HG03469 (cell line): ENCODE measurements at regions not wholly inside any gene's neighbourhood (a gene's known extent, or its start where the extent isn't known, plus 50 kb on each side); places are given as distances from the start of the nearest gene placed in this dataset.
"Not testable (repeated sequence)": the region's sequence is repeated elsewhere in the genome, so short reads cannot be mapped to it uniquely, and the experiment has no call there.

Source experiments
- ATAC-seq: cut with Tn5 transposase; IDR thresholded peaks from one replicate; pipeline ENCODE4 v1.9.1; 2021; ENCODE audit warnings: mild to moderate bottlenecking, moderate library complexity, moderate number of reproducible peaks; ENCODE audit not compliant: unreplicated experiment

GRCh38 chr5:29568028-29568427, 1625.5 kb upstream of the CDH6 start:
- no peak for ATAC-seq

DNA sequence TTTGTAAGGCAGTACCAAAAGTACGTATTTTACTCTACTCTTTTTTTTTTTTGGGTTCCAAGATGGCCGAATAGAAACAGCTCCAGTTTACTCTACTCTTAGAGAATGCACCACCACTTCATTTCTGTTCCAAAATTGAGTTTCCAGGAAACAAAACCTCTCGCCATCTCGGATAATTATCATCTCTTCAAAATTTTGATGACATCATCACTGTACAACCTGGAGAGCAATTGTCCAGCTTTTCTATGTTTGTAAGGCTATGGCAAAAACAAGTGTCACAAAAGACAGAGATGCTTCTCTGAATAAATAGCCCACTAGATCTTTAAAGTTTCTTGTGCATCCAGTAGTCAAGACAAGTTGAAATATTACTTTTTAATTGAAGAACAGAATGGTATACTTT, 1631.9 kb upstream of the CDH6 start:
- ATAC-seq: no peak

GRCh38 chr5:29550523-29550922, 1643.0 kb upstream of the CDH6 start:
- no peak for ATAC-seq

DNA sequence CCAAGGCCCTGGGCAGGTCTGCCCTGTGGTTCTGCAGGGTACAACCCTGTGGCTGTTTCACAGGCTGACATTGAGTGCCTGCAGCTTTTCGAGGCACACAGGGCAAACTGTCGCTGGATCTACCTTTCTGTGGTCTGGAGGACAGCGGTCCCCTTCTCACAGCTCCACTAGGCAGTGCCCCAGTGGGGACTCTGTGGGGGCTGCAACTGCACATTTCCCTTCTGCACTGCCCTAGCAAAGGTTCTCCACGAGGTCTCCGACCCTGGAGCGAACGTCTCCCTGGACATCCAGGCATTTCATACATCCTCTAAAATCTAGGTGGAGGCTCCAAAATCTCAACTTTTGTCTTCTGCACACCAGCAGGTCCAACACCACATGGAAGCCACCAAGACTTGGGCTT, 1645.2 kb upstream of the CDH6 start:
- ATAC-seq: no peak

GRCh38 chr5:29547236-29547865, 1646.1 kb upstream of the CDH6 start:
- no peak for ATAC-seq

DNA sequence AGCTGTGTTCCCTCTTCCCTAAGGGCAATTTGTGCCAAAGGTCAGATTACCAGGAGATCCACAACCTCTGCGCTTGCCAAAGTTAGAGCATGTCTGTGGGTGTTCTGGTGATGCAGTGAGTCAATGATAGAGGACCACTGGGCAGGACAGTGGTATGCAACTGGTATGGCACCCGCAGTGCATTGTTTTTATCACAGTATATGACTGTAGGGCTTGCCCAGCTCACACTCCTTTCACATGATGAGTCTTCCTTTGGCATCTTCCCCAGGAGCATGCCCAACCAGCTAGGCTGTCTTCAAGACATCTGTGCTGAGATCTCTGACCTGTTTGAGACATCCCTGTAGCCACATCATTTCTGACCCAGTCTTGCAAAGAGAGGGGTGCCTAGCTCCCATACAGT, 1650.0 kb upstream of the CDH6 start:
- ATAC-seq: no peak

GRCh38 chr5:29524227-29524626, 1669.3 kb upstream of the CDH6 start:
- ATAC-seq: no peak

GRCh38 chr5:29518176-29518575, 1675.3 kb upstream of the CDH6 start:
- ATAC-seq: no peak

GRCh38 chr5:29516224-29516623, 1677.3 kb upstream of the CDH6 start:
- no peak for ATAC-seq

- ATAC-seq: no peak
These were observed 1685.4 kb upstream of the CDH6 start for GRCh38 chr5:29508131-29508530.

GRCh38 chr5:29504411-29504810, 1689.1 kb upstream of the CDH6 start:
- ATAC-seq: no peak

GRCh38 chr5:29498860-29499259, 1694.6 kb upstream of the CDH6 start:
- ATAC-seq: no peak

- ATAC-seq: no peak
These were observed 1695.1 kb upstream of the CDH6 start for GRCh38 chr5:29498412-29498811.

- no peak for ATAC-seq
These were observed 1708.2 kb upstream of the CDH6 start for GRCh38 chr5:29485333-29485732.

GRCh38 chr5:29469581-29469980, 1723.9 kb upstream of the CDH6 start:
- no peak for ATAC-seq

- no peak for ATAC-seq
These were observed 1731.2 kb upstream of the CDH6 start for GRCh38 chr5:29462241-29462640.

- no peak for ATAC-seq
These were observed 1732.4 kb upstream of the CDH6 start for GRCh38 chr5:29460971-29461559.

GRCh38 chr5:29451004-29451403, 1742.5 kb upstream of the CDH6 start:
- not testable (repeated sequence) for ATAC-seq

- ATAC-seq: no peak
These were observed 1778.8 kb upstream of the CDH6 start for GRCh38 chr5:29414681-29415080.

GRCh38 chr5:29412979-29413378, 1780.5 kb upstream of the CDH6 start:
- ATAC-seq: no peak

- no peak for ATAC-seq
These were observed 1791.2 kb upstream of the CDH6 start for GRCh38 chr5:29402270-29402669.

- no peak for ATAC-seq
These were observed 1803.5 kb upstream of the CDH6 start for GRCh38 chr5:29389993-29390392.

DNA sequence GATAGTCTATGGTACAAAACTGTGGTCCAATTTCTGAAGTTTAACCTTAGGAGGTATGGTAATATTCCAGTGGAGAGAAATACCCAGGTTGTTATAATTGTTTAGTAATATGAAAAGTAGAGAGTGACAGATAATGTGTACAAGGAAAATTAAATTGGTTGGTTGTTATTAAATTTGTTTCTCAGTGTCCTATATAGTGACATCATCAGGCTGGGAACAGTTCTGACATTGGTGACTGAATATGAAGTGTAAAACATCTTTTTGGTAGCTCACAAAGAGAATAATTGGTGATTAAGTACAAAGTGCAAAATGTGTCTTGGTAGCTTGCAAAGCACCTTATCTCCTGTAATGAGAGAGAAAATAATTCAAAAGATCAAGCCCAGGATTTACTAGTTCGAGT, 1806.1 kb upstream of the CDH6 start:
- ATAC-seq: no peak
